ENCODE measurements at regions not wholly inside any gene's neighbourhood (a gene's known extent, or its start where the extent isn't known, plus 50 kb on each side); places are given as distances from the start of the nearest gene placed in this dataset.

- TF ChIP-seq POLR2AphosphoS5 (IDR thresholded peaks at IDR 0.05; ENCODE audit: insufficient read depth, low read depth, low read length) (no peak), POLR2A (IDR thresholded peaks at IDR 0.05; ENCODE audit: low read depth, low read length) (no peak), MYC (IDR thresholded peaks at IDR 0.05; ENCODE audit: low read depth, low read length) (no peak)
Measured at GRCh38 chr5:167155387-167156005, 1135.9 kb upstream of the WWC1 start.

Measured in endothelial cell of umbilical vein (primary cell).